WTC11 (cell line): ENCODE measurements at regions not wholly inside any gene's neighbourhood (a gene's known extent, or its start where the extent isn't known, plus 50 kb on each side); places are given as distances from the start of the nearest gene placed in this dataset.

ENCODE experiments used
- ATAC-seq: fragments of 200-7000 bp; cut with Tn5 transposase; 2 replicates; pipeline ENCODE4 v1.10.0; 2021; ENCODE audit warnings: mild to moderate bottlenecking, moderate library complexity
- CTCF ChIA-PET: fragments of 300-600 bp; sonication (Branson Sonifier 250); formaldehyde crosslinking; loops from one replicate; lab custom pipeline; 2021; ENCODE audit warnings: antibody characterized with exemption; lab: Charles Lee
- POLR2A ChIA-PET: fragments of 350-600 bp; sonication (Branson Sonifier 250); formaldehyde crosslinking; loops from one replicate; lab custom pipeline; 2021; ENCODE audit warnings: antibody characterized with exemption; lab: Charles Lee
- DNase-seq: peaks from one replicate; pipeline ENCODE4 v3.0.0; 2021; ENCODE audit warnings: low spot score
- H3K27ac Mint-ChIP-seq: 2 replicates; pipeline ENCODE4 v1.8.0; 2021; ENCODE audit warnings: mixed read lengths
- H3K27me3 Mint-ChIP-seq: 2 replicates; pipeline ENCODE4 v1.8.0; 2021; ENCODE audit warnings: low read depth, mild to moderate bottlenecking, moderate library complexity, mixed read lengths
- H3K36me3 Mint-ChIP-seq: 2 replicates; pipeline ENCODE4 v1.8.0; 2021; ENCODE audit warnings: mixed read lengths
- H3K4me1 Mint-ChIP-seq: 2 replicates; pipeline ENCODE4 v1.8.0; 2022; ENCODE audit warnings: mixed read lengths
- H3K4me3 Mint-ChIP-seq: 2 replicates; pipeline ENCODE4 v1.8.0; 2021; ENCODE audit warnings: mild to moderate bottlenecking, moderate library complexity, mixed read lengths
- H3K9me3 Mint-ChIP-seq: 2 replicates; pipeline ENCODE4 v1.8.0; 2021; ENCODE audit warnings: mixed read lengths
- AFF4 ChIP-seq: sonication (generic); formaldehyde crosslinking; IDR thresholded peaks from 2 replicates; pipeline ENCODE4 v1.8.1; 2023; ENCODE audit warnings: mild to moderate bottlenecking, missing genetic modification reagents, borderline replicate concordance
- CREM ChIP-seq: sonication (generic); formaldehyde crosslinking; IDR thresholded peaks from 2 replicates; pipeline ENCODE4 v1.8.1; 2022; ENCODE audit warnings: mild to moderate bottlenecking, missing genetic modification reagents, moderate library complexity
- E2F1 ChIP-seq: sonication (generic); formaldehyde crosslinking; IDR thresholded peaks from 2 replicates; pipeline ENCODE4 v1.8.0; 2022; ENCODE audit warnings: mild to moderate bottlenecking, missing genetic modification reagents
- ETV6 ChIP-seq: sonication (generic); formaldehyde crosslinking; IDR thresholded peaks from 2 replicates; pipeline ENCODE4 v1.8.1; 2022; ENCODE audit warnings: mild to moderate bottlenecking, missing genetic modification reagents
- GTF2I ChIP-seq: fragments of 250-450 bp; sonication (Bioruptor Pico); conservative IDR thresholded peaks from 2 replicates; pipeline ENCODE4 v1.4.0; 2021; ENCODE audit warnings: mild to moderate bottlenecking
- JAZF1 ChIP-seq: fragments of 250-450 bp; sonication (Bioruptor Pico); IDR thresholded peaks from 2 replicates; pipeline ENCODE4 v1.9.0; 2021; ENCODE audit warnings: moderate library complexity, mild to moderate bottlenecking, inconsistent platforms
- KAT7 ChIP-seq: sonication (generic); formaldehyde crosslinking; IDR thresholded peaks from 2 replicates; pipeline ENCODE4 v1.8.1; 2023; ENCODE audit warnings: missing genetic modification reagents, mild to moderate bottlenecking, borderline replicate concordance
- PRRX2 ChIP-seq: fragments of 250-450 bp; sonication (Bioruptor Pico); IDR thresholded peaks from 2 replicates; pipeline ENCODE4 v1.8.0; 2021; ENCODE audit warnings: mild to moderate bottlenecking
- SOX15 ChIP-seq: fragments of 250-450 bp; sonication (Bioruptor Pico); IDR thresholded peaks from 2 replicates; pipeline ENCODE4 v1.9.0; 2021; ENCODE audit warnings: mild to moderate bottlenecking
- TEAD4 ChIP-seq: sonication (generic); formaldehyde crosslinking; IDR thresholded peaks from 2 replicates; pipeline ENCODE4 v1.8.0; 2022; ENCODE audit warnings: mild to moderate bottlenecking, missing genetic modification reagents
- ZMAT4 ChIP-seq: fragments of 250-450 bp; sonication (Bioruptor Pico); IDR thresholded peaks from 2 replicates; pipeline ENCODE4 v1.9.0; 2021; ENCODE audit warnings: mild to moderate bottlenecking
- ZNF232 ChIP-seq: sonication (generic); formaldehyde crosslinking; IDR thresholded peaks from 2 replicates; pipeline ENCODE4 v1.8.0; 2022; ENCODE audit warnings: mild to moderate bottlenecking, missing genetic modification reagents
- ZNF423 ChIP-seq: fragments of 250-450 bp; sonication (Bioruptor Pico); IDR thresholded peaks from 2 replicates; pipeline ENCODE4 v2.1.2; 2022; ENCODE audit warnings: mild to moderate bottlenecking, moderate library complexity
- ZNF671 ChIP-seq: fragments of 250-450 bp; sonication (Bioruptor Pico); IDR thresholded peaks from 2 replicates; pipeline ENCODE4 v1.8.0; 2021; ENCODE audit warnings: mild to moderate bottlenecking
- TF ChIP-seq, protein P1 (sequence below): sonication (generic); formaldehyde crosslinking; IDR thresholded peaks from 2 replicates; pipeline ENCODE4 v1.8.0; 2022; ENCODE audit warnings: mild to moderate bottlenecking, missing genetic modification reagents
- TF ChIP-seq, protein P2 (sequence below): sonication (generic); formaldehyde crosslinking; conservative IDR thresholded peaks from 2 replicates; pipeline ENCODE4 v1.8.1; 2022; ENCODE audit warnings: mild to moderate bottlenecking, missing genetic modification reagents
- TF ChIP-seq, protein P3 (sequence below): sonication (generic); formaldehyde crosslinking; IDR thresholded peaks from 2 replicates; pipeline ENCODE4 v1.8.0; 2023; ENCODE audit warnings: missing genetic modification reagents, mild to moderate bottlenecking, borderline replicate concordance
- TF ChIP-seq, protein P4 (sequence below): sonication (generic); formaldehyde crosslinking; IDR thresholded peaks from 2 replicates; pipeline ENCODE4 v1.8.0; 2023; ENCODE audit warnings: mild to moderate bottlenecking, missing genetic modification reagents
- TF ChIP-seq, protein P5 (sequence below): sonication (generic); formaldehyde crosslinking; IDR thresholded peaks from 2 replicates; pipeline ENCODE4 v1.8.1; 2023; ENCODE audit warnings: mild to moderate bottlenecking, missing genetic modification reagents

DNA sequence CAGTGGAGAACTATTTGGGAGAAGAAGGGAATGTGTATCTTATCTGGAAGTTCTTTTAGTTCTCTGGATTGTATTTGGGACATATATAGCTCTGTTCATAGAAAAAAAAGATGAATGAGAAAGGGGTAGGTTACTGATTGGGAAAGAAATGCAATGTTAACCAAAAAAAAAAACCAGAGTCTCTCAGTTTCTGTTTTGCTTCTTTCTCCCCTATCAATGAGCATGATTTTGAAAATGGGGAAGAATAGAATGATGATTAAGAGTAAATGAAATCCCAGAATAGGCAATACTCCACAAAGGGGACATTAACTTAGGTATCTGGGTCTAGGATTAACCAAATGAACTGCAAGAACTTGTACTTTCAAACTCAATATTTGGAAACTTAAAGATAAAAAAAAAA is 92.9 kb downstream of the RHOU start:
- H3K36me3 Mint-ChIP-seq = no peaks in the 10 kb centered on the region
- DNase-seq = no peak
- TF ChIP-seq GTF2I (CRISPR knock-in tag) = no peak
- TF ChIP-seq ZNF671 = no peak
- TF ChIP-seq KAT7 (CRISPR knock-in tag) = no peak
- TF ChIP-seq, protein P1, sequence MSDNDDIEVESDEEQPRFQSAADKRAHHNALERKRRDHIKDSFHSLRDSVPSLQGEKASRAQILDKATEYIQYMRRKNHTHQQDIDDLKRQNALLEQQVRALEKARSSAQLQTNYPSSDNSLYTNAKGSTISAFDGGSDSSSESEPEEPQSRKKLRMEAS (CRISPR knock-in tag) = no peak
- TF ChIP-seq E2F1 (CRISPR knock-in tag) = no peak
- TF ChIP-seq, protein P2, sequence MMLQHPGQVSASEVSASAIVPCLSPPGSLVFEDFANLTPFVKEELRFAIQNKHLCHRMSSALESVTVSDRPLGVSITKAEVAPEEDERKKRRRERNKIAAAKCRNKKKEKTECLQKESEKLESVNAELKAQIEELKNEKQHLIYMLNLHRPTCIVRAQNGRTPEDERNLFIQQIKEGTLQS (CRISPR knock-in tag) = no peak
- TF ChIP-seq, protein P3, sequence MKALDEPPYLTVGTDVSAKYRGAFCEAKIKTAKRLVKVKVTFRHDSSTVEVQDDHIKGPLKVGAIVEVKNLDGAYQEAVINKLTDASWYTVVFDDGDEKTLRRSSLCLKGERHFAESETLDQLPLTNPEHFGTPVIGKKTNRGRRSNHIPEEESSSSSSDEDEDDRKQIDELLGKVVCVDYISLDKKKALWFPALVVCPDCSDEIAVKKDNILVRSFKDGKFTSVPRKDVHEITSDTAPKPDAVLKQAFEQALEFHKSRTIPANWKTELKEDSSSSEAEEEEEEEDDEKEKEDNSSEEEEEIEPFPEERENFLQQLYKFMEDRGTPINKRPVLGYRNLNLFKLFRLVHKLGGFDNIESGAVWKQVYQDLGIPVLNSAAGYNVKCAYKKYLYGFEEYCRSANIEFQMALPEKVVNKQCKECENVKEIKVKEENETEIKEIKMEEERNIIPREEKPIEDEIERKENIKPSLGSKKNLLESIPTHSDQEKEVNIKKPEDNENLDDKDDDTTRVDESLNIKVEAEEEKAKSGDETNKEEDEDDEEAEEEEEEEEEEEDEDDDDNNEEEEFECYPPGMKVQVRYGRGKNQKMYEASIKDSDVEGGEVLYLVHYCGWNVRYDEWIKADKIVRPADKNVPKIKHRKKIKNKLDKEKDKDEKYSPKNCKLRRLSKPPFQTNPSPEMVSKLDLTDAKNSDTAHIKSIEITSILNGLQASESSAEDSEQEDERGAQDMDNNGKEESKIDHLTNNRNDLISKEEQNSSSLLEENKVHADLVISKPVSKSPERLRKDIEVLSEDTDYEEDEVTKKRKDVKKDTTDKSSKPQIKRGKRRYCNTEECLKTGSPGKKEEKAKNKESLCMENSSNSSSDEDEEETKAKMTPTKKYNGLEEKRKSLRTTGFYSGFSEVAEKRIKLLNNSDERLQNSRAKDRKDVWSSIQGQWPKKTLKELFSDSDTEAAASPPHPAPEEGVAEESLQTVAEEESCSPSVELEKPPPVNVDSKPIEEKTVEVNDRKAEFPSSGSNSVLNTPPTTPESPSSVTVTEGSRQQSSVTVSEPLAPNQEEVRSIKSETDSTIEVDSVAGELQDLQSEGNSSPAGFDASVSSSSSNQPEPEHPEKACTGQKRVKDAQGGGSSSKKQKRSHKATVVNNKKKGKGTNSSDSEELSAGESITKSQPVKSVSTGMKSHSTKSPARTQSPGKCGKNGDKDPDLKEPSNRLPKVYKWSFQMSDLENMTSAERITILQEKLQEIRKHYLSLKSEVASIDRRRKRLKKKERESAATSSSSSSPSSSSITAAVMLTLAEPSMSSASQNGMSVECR = no peak
- TF ChIP-seq, all 79 proteins: peak for 0
- no peaks in the 10 kb centered on the region; the same call in 1 of the 2 replicates for H3K27me3 Mint-ChIP-seq
- peaks cover 29% of the 10 kb centered on the region for H3K4me1 Mint-ChIP-seq
- H3K9me3 Mint-ChIP-seq = no peaks in the 10 kb centered on the region
- no peak for ATAC-seq
- ChIA-PET CTCF (no interaction called here), POLR2A (no interaction called here)
- H3K27ac Mint-ChIP-seq = no peak overlapping the region
- H3K4me3 Mint-ChIP-seq = no peak overlapping the region

GRCh38 chr1:228830185-228830953 is 95.1 kb downstream of the RHOU start:
- H3K4me3 Mint-ChIP-seq = no peak overlapping the region
- no peaks in the 10 kb centered on the region; the same call in 1 of the 2 replicates for H3K27me3 Mint-ChIP-seq
- no peaks in the 10 kb centered on the region for H3K9me3 Mint-ChIP-seq
- ChIA-PET POLR2A (no interaction called here), CTCF (no interaction called here)
- TF ChIP-seq PRRX2 (CRISPR knock-in tag) (no peak), ZMAT4 (CRISPR knock-in tag) (no peak), JAZF1 (CRISPR knock-in tag) (no peak), ZNF232 (CRISPR knock-in tag) (no peak), CREM (no peak), ETV6 (CRISPR knock-in tag) (no peak), AFF4 (CRISPR knock-in tag) (no peak), TEAD4 (CRISPR knock-in tag) (no peak), ZNF423 (CRISPR knock-in tag) (no peak), SOX15 (no peak)
- TF ChIP-seq, protein P4, sequence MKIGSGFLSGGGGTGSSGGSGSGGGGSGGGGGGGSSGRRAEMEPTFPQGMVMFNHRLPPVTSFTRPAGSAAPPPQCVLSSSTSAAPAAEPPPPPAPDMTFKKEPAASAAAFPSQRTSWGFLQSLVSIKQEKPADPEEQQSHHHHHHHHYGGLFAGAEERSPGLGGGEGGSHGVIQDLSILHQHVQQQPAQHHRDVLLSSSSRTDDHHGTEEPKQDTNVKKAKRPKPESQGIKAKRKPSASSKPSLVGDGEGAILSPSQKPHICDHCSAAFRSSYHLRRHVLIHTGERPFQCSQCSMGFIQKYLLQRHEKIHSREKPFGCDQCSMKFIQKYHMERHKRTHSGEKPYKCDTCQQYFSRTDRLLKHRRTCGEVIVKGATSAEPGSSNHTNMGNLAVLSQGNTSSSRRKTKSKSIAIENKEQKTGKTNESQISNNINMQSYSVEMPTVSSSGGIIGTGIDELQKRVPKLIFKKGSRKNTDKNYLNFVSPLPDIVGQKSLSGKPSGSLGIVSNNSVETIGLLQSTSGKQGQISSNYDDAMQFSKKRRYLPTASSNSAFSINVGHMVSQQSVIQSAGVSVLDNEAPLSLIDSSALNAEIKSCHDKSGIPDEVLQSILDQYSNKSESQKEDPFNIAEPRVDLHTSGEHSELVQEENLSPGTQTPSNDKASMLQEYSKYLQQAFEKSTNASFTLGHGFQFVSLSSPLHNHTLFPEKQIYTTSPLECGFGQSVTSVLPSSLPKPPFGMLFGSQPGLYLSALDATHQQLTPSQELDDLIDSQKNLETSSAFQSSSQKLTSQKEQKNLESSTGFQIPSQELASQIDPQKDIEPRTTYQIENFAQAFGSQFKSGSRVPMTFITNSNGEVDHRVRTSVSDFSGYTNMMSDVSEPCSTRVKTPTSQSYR = no peak
- TF ChIP-seq, protein P5, sequence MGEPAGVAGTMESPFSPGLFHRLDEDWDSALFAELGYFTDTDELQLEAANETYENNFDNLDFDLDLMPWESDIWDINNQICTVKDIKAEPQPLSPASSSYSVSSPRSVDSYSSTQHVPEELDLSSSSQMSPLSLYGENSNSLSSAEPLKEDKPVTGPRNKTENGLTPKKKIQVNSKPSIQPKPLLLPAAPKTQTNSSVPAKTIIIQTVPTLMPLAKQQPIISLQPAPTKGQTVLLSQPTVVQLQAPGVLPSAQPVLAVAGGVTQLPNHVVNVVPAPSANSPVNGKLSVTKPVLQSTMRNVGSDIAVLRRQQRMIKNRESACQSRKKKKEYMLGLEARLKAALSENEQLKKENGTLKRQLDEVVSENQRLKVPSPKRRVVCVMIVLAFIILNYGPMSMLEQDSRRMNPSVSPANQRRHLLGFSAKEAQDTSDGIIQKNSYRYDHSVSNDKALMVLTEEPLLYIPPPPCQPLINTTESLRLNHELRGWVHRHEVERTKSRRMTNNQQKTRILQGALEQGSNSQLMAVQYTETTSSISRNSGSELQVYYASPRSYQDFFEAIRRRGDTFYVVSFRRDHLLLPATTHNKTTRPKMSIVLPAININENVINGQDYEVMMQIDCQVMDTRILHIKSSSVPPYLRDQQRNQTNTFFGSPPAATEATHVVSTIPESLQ (CRISPR knock-in tag) = no peak
- no peaks in the 10 kb centered on the region for H3K36me3 Mint-ChIP-seq
- H3K27ac Mint-ChIP-seq = no peak overlapping the region
- ATAC-seq (peak; percentile 51), DNase-seq (peak; percentile 20)
- H3K4me1 Mint-ChIP-seq = peaks cover 29% of the 10 kb centered on the region
